HG03354 (cell line): ENCODE measurements at regions not wholly inside any gene's neighbourhood (a gene's known extent, or its start where the extent isn't known, plus 50 kb on each side); places are given as distances from the start of the nearest gene placed in this dataset.
"Not testable (repeated sequence)": the region's sequence is repeated elsewhere in the genome, so short reads cannot be mapped to it uniquely, and the experiment has no call there.

Experiments
- ATAC-seq: cut with Tn5 transposase; IDR thresholded peaks from one replicate; pipeline ENCODE4 v1.9.1; 2021; ENCODE audit warnings: mild to moderate bottlenecking; ENCODE audit not compliant: unreplicated experiment, poor library complexity, severe bottlenecking

- no peak for ATAC-seq
Measured at GRCh38 chr11:41666951-41667653, 207.7 kb upstream of the LRRC4C start.

DNA sequence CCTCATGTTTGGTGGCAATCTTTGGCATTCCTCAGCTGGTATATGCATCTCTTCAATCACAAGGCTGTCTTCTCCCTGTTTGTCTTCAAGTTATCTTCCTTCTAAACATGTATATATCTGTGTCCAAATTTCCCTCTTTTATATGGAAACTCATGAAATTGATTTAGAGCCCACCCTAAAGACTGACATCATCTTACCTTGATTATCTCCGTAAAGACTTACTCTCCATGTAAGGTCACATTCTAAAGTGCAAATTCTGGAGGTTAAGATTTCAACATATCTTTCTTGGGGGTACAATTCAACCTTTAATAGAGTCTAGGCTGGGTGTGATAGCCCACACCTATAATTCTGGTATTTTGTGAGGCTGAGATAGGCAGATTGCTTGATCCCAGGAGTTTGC, 215.8 kb upstream of the LRRC4C start:
- no peak for ATAC-seq

GRCh38 chr11:41713030-41713429, 253.6 kb upstream of the LRRC4C start:
- ATAC-seq = no peak

- ATAC-seq = no peak
Measured at GRCh38 chr11:41714101-41714500, 254.6 kb upstream of the LRRC4C start.

- no peak for ATAC-seq
Measured at GRCh38 chr11:41716862-41717261, 257.4 kb upstream of the LRRC4C start.

DNA sequence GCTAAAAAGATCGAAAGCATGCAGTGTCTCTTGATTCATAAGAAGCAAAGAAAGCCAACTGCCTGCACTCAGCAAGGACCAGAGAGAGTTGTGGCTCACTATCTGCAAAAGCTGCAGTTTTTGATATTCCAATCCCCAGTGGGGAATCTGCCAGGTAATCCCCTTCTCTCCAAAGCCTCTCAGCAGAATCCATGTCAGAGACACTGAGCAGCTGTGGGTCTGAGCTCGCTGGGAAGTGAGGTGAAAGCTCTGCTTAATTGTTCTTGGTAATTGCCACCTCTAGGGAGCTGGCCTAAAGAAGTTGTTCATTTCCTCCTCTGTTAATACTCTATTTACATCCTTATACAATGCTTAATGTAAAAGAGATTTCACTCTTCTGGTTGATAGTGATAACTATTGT, 261.3 kb upstream of the LRRC4C start:
- ATAC-seq = no peak

DNA sequence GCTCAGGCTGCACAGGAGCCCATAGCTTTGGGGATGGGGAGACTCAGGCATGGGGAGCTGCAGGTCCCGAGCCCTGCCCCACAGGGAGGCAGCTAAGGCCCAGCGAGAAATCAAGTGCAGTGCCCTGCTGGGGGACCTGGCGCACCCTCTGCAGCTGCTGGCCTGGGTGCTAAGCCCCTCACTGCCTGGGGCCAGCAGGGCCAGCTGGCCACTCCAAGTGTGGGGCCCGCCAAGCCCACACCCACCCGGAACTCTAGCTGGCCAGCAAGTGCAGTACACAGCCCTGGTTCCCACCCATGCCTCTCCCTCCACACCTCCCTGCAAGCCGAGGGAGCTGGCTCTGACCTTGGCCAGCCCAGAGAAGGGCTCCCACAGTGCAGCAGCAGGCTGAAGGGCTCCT, 268.7 kb upstream of the LRRC4C start:
- ATAC-seq = not testable (repeated sequence)

- ATAC-seq = no peak
Measured at GRCh38 chr11:41775296-41775695, 315.8 kb upstream of the LRRC4C start.

DNA sequence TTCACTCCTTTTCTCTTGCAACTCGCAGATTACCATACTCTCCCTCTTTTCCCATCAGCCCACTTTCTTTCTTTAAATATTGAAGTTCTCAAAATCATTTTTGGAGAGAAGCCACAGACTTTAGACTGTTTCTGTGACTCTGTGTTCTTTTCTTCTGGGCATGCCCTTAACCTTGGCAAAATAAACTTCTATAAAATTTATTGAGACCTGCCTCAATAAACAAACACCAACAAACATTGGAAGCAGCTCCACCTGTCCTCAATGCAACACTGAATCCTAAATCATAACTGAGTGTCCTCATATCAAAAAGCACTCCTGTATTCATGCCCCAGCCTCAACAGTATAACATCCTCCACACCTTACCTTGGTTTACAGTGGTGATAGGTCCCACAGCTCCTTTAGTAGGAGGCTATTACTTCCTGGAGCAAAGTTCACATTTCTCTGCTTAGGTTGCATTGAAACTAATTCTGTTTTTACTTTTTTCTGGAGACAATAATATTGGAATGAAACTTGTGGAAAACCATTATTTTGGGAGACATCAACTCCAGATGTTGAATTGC, 320.0 kb upstream of the LRRC4C start:
- no peak for ATAC-seq

GRCh38 chr11:41781441-41781840, 322.0 kb upstream of the LRRC4C start:
- ATAC-seq = no peak

- no peak for ATAC-seq
Measured at GRCh38 chr11:41784513-41785335, 325.3 kb upstream of the LRRC4C start.

- no peak for ATAC-seq
Measured at GRCh38 chr11:41786087-41786486, 326.6 kb upstream of the LRRC4C start.

GRCh38 chr11:41788177-41788576, 328.7 kb upstream of the LRRC4C start:
- ATAC-seq = no peak

DNA sequence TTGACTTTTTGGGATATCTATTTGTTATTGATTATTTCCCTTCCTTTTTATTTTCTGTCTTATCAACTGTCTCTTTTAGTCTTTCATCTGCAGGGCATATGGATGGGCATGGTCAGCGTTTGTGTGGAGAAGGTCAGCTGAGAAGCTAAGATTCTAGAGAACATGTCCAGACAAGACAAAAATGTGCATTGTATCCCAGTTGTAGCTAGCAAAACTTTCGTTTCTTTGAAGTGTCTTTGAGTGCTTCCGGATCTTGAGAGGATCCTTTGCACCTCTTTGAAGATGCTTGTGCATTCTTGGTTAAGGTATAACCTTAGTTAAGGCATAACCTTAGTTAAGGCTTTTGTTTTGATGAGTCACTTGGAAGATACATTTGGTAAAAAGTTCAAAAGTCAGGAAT, 329.9 kb upstream of the LRRC4C start:
- no peak for ATAC-seq

DNA sequence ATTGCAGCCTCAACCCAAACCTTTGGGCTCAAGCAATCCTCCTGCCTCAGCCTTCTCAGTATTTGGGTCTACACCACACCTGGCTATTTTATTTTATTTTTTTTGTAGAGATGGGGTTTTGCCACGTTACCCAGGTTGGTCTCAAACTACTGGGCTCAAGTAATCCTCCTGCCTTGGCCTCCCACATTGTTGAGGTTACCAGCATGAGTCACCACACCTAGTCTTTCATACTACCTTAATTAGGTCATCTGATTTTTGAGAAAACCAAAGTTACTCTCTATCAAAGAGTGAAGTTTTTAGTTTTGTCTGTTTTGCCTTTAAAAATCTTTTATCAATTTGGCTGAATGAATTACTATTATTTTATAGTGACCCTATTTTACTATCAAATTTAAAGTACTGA, 335.6 kb upstream of the LRRC4C start:
- ATAC-seq = no peak

GRCh38 chr11:41799754-41800153, 340.3 kb upstream of the LRRC4C start:
- ATAC-seq = no peak

DNA sequence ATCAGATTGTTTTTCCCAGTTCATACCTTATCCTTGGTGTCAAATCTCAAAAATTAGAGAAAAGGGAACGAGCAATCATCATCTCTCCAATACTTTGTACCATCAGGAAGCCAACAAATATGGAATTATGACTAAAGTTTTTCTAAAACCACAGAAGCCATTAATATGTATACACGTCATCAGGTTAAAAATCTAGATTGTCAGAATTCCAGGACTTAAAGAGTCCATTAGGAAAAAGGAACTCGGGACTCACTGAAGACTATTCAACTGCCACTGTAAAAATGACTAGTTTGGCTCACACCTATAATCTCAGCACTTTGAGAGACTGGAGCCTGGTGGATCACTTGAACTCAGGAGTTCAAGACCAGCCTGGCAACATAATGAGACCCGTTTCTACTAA, 344.4 kb upstream of the LRRC4C start:
- ATAC-seq = no peak

DNA sequence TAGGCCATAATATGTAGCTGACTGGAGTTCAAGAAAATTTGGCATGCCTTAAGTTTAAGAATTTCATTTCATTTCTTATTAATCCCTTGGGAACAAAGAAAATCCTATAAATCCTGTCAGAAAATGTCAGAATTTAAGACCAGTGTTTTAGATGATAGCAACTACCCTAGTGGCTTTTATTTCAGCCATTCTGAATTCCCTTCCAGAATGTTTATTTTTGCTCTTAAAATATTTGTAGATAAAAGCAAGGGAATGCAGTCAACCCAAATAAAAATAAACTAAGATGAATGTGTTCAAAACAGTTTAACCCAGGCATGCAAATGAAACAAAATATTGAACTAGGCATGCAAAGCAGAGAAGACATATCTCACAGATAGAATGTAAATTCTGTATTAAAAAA, 356.9 kb upstream of the LRRC4C start:
- ATAC-seq = no peak

DNA sequence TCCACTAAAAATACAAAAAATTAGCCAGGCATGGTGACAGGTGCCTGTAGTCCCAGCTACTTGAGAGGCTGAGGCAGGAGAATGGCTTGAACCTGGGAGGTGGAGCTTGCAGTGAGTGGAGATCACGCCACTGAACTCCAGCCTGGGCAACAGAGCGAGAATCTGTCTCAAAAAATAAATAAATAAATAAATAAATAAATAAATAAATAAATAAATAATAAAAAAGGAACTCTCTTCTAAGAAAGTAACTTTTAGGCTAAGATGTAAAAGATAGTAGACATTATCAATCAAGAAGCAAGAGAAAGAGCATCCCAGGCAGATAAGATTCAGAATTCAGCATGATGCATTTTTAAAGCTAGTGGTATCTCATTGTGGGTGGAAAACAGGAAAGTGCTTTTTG, 364.8 kb upstream of the LRRC4C start:
- ATAC-seq = not testable (repeated sequence)

- no peak for ATAC-seq
Measured at GRCh38 chr11:41826085-41826484, 366.6 kb upstream of the LRRC4C start.

GRCh38 chr11:41836431-41836830, 377.0 kb upstream of the LRRC4C start:
- no peak for ATAC-seq
